IPS-20b (cell line): ENCODE measurements at regions not wholly inside any gene's neighbourhood (a gene's known extent, or its start where the extent isn't known, plus 50 kb on each side); places are given as distances from the start of the nearest gene placed in this dataset.

Experiments
- H3K27ac ChIP-seq: one replicate; pipeline ENCODE4 v1.5.1; 2013; ENCODE audit warnings: low read length
- H3K27me3 ChIP-seq: 2 replicates; pipeline ENCODE4 v1.6.1; 2013; ENCODE audit warnings: mild to moderate bottlenecking, low read length, inconsistent platforms; ENCODE audit not compliant: insufficient read depth
- H3K36me3 ChIP-seq: 2 replicates; pipeline ENCODE4 v1.6.1; 2013; ENCODE audit warnings: low read depth, mild to moderate bottlenecking, inconsistent platforms, low read length, moderate library complexity; ENCODE audit not compliant: insufficient read depth
- H3K4me1 ChIP-seq: 2 replicates; pipeline ENCODE4 v1.6.1; 2013; ENCODE audit warnings: mild to moderate bottlenecking, control low read depth, inconsistent platforms, low read length, moderate library complexity; ENCODE audit not compliant: insufficient read depth
- H3K4me3 ChIP-seq: 2 replicates; pipeline ENCODE4 v1.5.1; 2013; ENCODE audit warnings: mild to moderate bottlenecking, low read length, inconsistent platforms
- H3K9ac ChIP-seq: 2 replicates; pipeline ENCODE4 v1.6.1; 2013; ENCODE audit warnings: low read depth, mild to moderate bottlenecking, inconsistent platforms, low read length, moderate library complexity
- H3K9me3 ChIP-seq: 2 replicates; pipeline ENCODE4 v1.6.1; 2013; ENCODE audit warnings: mild to moderate bottlenecking, low read depth, low read length, inconsistent platforms; ENCODE audit not compliant: insufficient read depth

- Histone ChIP-seq H3K4me1 (no peaks in the 10 kb centered on the region), H3K9me3 (no peaks in the 10 kb centered on the region), H3K4me3 (no peak overlapping the region), H3K36me3 (no peaks in the 10 kb centered on the region), H3K27me3 (no peaks in the 10 kb centered on the region), H3K27ac (no peak overlapping the region), H3K9ac (no peak overlapping the region)
Observed at GRCh38 chr20:41837669-41838224, 219.6 kb upstream of the CHD6 start.

GRCh38 chr20:41833739-41834138 is 215.6 kb upstream of the CHD6 start:
- Histone ChIP-seq H3K4me1 (no peaks in the 10 kb centered on the region), H3K36me3 (no peaks in the 10 kb centered on the region), H3K4me3 (no peak overlapping the region), H3K27me3 (no peaks in the 10 kb centered on the region), H3K9me3 (no peaks in the 10 kb centered on the region), H3K9ac (no peak overlapping the region), H3K27ac (no peak overlapping the region)

- Histone ChIP-seq H3K4me1 (peaks cover 3% of the 10 kb centered on the region; the same call in 1 of the 2 replicates), H3K4me3 (no peak overlapping the region), H3K9ac (no peak overlapping the region), H3K27me3 (no peaks in the 10 kb centered on the region), H3K9me3 (no peaks in the 10 kb centered on the region), H3K27ac (no peak overlapping the region), H3K36me3 (no peaks in the 10 kb centered on the region)
Observed at GRCh38 chr20:41830702-41831101, 212.5 kb upstream of the CHD6 start.

GRCh38 chr20:41819436-41819835 is 201.3 kb upstream of the CHD6 start:
- Histone ChIP-seq H3K36me3 (no peaks in the 10 kb centered on the region), H3K27me3 (no peaks in the 10 kb centered on the region), H3K9ac (no peak overlapping the region), H3K4me1 (no peaks in the 10 kb centered on the region), H3K9me3 (no peaks in the 10 kb centered on the region; the same call in none of the 2 replicates), H3K4me3 (no peak overlapping the region), H3K27ac (no peak overlapping the region)

- H3K4me1 ChIP-seq = no peaks in the 10 kb centered on the region
- no peak overlapping the region for H3K27ac ChIP-seq
- no peak overlapping the region for H3K4me3 ChIP-seq
- no peaks in the 10 kb centered on the region for H3K27me3 ChIP-seq
- H3K36me3 ChIP-seq = no peaks in the 10 kb centered on the region
- H3K9ac ChIP-seq = no peak overlapping the region
- H3K9me3 ChIP-seq = no peaks in the 10 kb centered on the region; the same call in none of the 2 replicates
Observed at GRCh38 chr20:41818991-41819390, 200.8 kb upstream of the CHD6 start.

GRCh38 chr20:41818369-41818768 is 200.2 kb upstream of the CHD6 start:
- Histone ChIP-seq H3K9ac (no peak overlapping the region), H3K27me3 (no peaks in the 10 kb centered on the region), H3K4me1 (no peaks in the 10 kb centered on the region), H3K9me3 (no peaks in the 10 kb centered on the region; the same call in none of the 2 replicates), H3K4me3 (no peak overlapping the region), H3K36me3 (no peaks in the 10 kb centered on the region), H3K27ac (no peak overlapping the region)

GRCh38 chr20:41811456-41811855 is 193.3 kb upstream of the CHD6 start:
- Histone ChIP-seq H3K4me1 (no peaks in the 10 kb centered on the region), H3K9me3 (peaks cover 25% of the 10 kb centered on the region), H3K36me3 (no peaks in the 10 kb centered on the region), H3K27ac (no peak overlapping the region), H3K4me3 (no peak overlapping the region), H3K9ac (no peak overlapping the region), H3K27me3 (no peaks in the 10 kb centered on the region)

- Histone ChIP-seq H3K4me3 (no peak overlapping the region), H3K27ac (no peak overlapping the region), H3K4me1 (no peaks in the 10 kb centered on the region), H3K9ac (no peak overlapping the region), H3K36me3 (no peaks in the 10 kb centered on the region), H3K27me3 (no peaks in the 10 kb centered on the region), H3K9me3 (no peaks in the 10 kb centered on the region)
Observed at GRCh38 chr20:41800040-41800439, 181.9 kb upstream of the CHD6 start.

GRCh38 chr20:41798930-41799502 is 180.8 kb upstream of the CHD6 start:
- no peaks in the 10 kb centered on the region for H3K27me3 ChIP-seq
- no peaks in the 10 kb centered on the region for H3K9me3 ChIP-seq
- H3K36me3 ChIP-seq = no peaks in the 10 kb centered on the region
- no peak overlapping the region for H3K9ac ChIP-seq
- H3K4me3 ChIP-seq = no peak overlapping the region
- no peak overlapping the region for H3K27ac ChIP-seq
- H3K4me1 ChIP-seq = no peaks in the 10 kb centered on the region

- H3K36me3 ChIP-seq = no peaks in the 10 kb centered on the region
- H3K4me3 ChIP-seq = no peak overlapping the region
- H3K4me1 ChIP-seq = no peaks in the 10 kb centered on the region
- H3K9me3 ChIP-seq = no peaks in the 10 kb centered on the region
- no peak overlapping the region for H3K27ac ChIP-seq
- no peak overlapping the region for H3K9ac ChIP-seq
- H3K27me3 ChIP-seq = no peaks in the 10 kb centered on the region
Observed at GRCh38 chr20:41786158-41786557, 168.0 kb upstream of the CHD6 start.

- no peaks in the 10 kb centered on the region for H3K4me1 ChIP-seq
- H3K27ac ChIP-seq = no peak overlapping the region
- no peaks in the 10 kb centered on the region for H3K9me3 ChIP-seq
- no peaks in the 10 kb centered on the region for H3K27me3 ChIP-seq
- no peaks in the 10 kb centered on the region for H3K36me3 ChIP-seq
- no peak overlapping the region for H3K4me3 ChIP-seq
- no peak overlapping the region for H3K9ac ChIP-seq
Observed at GRCh38 chr20:41784209-41784958, 166.2 kb upstream of the CHD6 start.
